H1 (cell line): ENCODE measurements at regions not wholly inside any gene's neighbourhood (a gene's known extent, or its start where the extent isn't known, plus 50 kb on each side); places are given as distances from the start of the nearest gene placed in this dataset.

Experiments
- BCL11A ChIP-seq, 2 experiments: IDR thresholded peaks; one replicate each; pipeline ENCODE4 v1.6.1; 2011; ENCODE audit warnings: low read depth in 2 of 2, low read length in 2 of 2, mild to moderate bottlenecking in 2 of 2
- CHD2 ChIP-seq: IDR thresholded peaks from 2 replicates; pipeline ENCODE4 v1.6.1; 2012; ENCODE audit warnings: low read length, improper control_type of control experiment
- CTCF ChIP-seq, 3 experiments: IDR thresholded peaks; 1 replicate in 2 of 3; 2 replicates in 1 of 3; pipeline versions ENCODE4 v1.5.1 to v1.6.1; 2011; ENCODE audit warnings: low read length in 3 of 3, mild to moderate bottlenecking in 3 of 3, inconsistent platforms in 2 of 3, low read depth in 1 of 3, moderate library complexity in 1 of 3; ENCODE audit not compliant: insufficient read depth in 1 of 3; ENCODE audit errors: control extremely low read depth in 1 of 3
- EZH2 ChIP-seq: fragments of 200-600 bp; sonication (generic); IDR thresholded peaks from 2 replicates; pipeline ENCODE4 v1.7.1; 2012; ENCODE audit warnings: low read depth, mild to moderate bottlenecking, moderate library complexity, low read length, inconsistent platforms; ENCODE audit not compliant: severe bottlenecking
- MAX ChIP-seq: IDR thresholded peaks from 2 replicates; pipeline ENCODE4 v1.6.1; 2012; ENCODE audit warnings: inconsistent platforms
- NRF1 ChIP-seq: IDR thresholded peaks from 2 replicates; pipeline ENCODE4 v1.6.1; 2011; ENCODE audit warnings: mild to moderate bottlenecking, low read depth, low read length, improper control_type of control experiment
- POLR2A ChIP-seq, 2 experiments: IDR thresholded peaks; 1 replicate in 1 of 2; 2 replicates in 1 of 2; pipeline ENCODE4 v1.6.1; 2011; ENCODE audit warnings: low read depth in 2 of 2, low read length in 2 of 2, mild to moderate bottlenecking in 2 of 2; ENCODE audit errors: control extremely low read depth in 1 of 2
- POLR2AphosphoS5 ChIP-seq: IDR thresholded peaks from 2 replicates; pipeline ENCODE4 v1.6.1; 2011; ENCODE audit warnings: low read depth, low read length
- RAD21 ChIP-seq, 2 experiments: IDR thresholded peaks in 1 of 2; conservative IDR thresholded peaks in 1 of 2; 2 replicates each; pipeline ENCODE4 v1.6.1; 2011; ENCODE audit warnings: low read depth in 2 of 2, low read length in 2 of 2, improper control_type of control experiment in 1 of 2, inconsistent platforms in 1 of 2, mild to moderate bottlenecking in 1 of 2, moderate library complexity in 1 of 2
- SIN3A ChIP-seq, 2 experiments: IDR thresholded peaks in 1 of 2; conservative IDR thresholded peaks in 1 of 2; 2 replicates each; pipeline ENCODE4 v1.6.1; 2011 to 2012; ENCODE audit warnings: low read length in 2 of 2, improper control_type of control experiment in 1 of 2, low read depth in 1 of 2, mild to moderate bottlenecking in 1 of 2
- SIRT6 ChIP-seq: IDR thresholded peaks from one replicate; pipeline ENCODE4 v1.7.1; 2012; ENCODE audit warnings: low read length, inconsistent platforms
- USF2 ChIP-seq: IDR thresholded peaks from 2 replicates; pipeline ENCODE4 v1.6.1; 2011; ENCODE audit warnings: low read length, improper control_type of control experiment

GRCh38 chr7:142616121-142616643 is 133.1 kb upstream of the PRSS1 start:
- TF ChIP-seq CTCF (IDR thresholded peaks at IDR 0.05; ENCODE audit: control extremely low read depth in 1 of 3, insufficient read depth in 1 of 3, low read depth in 1 of 3, low read length in 3 of 3) (no peak), MAX (no peak), NRF1 (no peak), SIN3A (conservative IDR thresholded peaks at IDR 0.05 in 1 of 2, IDR thresholded peaks at IDR 0.05 in 1 of 2; ENCODE audit: low read depth in 1 of 2, low read length in 2 of 2) (no peak), EZH2 (no peak), CHD2 (no peak), RAD21 (IDR thresholded peaks at IDR 0.05 in 1 of 2, conservative IDR thresholded peaks at IDR 0.05 in 1 of 2; ENCODE audit: low read depth in 2 of 2, low read length in 2 of 2) (no peak), USF2 (no peak), BCL11A (IDR thresholded peaks at IDR 0.05; ENCODE audit: low read depth in 2 of 2, low read length in 2 of 2) (no peak), POLR2A (IDR thresholded peaks at IDR 0.05; ENCODE audit: control extremely low read depth in 1 of 2, low read depth in 2 of 2, low read length in 2 of 2) (no peak), SIRT6 (no peak), POLR2AphosphoS5 (no peak)
